SU-DHL-6 (cell line): ENCODE measurements at regions not wholly inside any gene's neighbourhood (a gene's known extent, or its start where the extent isn't known, plus 50 kb on each side); places are given as distances from the start of the nearest gene placed in this dataset.

ENCODE experiments used
- H2AFZ ChIP-seq: fragments of 200-600 bp; sonication (generic); 2 replicates; pipeline ENCODE4 v1.6.1; 2014; ENCODE audit warnings: low read depth, mild to moderate bottlenecking, moderate library complexity, mixed read lengths, antibody characterized with exemption, low read length; ENCODE audit not compliant: severe bottlenecking
- H3F3A ChIP-seq: fragments of 200-600 bp; shearing (Covaris generic); 2 replicates; pipeline ENCODE4 v1.6.0; 2016; ENCODE audit warnings: antibody characterized with exemption, mild to moderate bottlenecking; ENCODE audit not compliant: insufficient read depth
- H3K27ac ChIP-seq: fragments of 200-600 bp; sonication (generic); 2 replicates; pipeline ENCODE4 v1.5.1; 2016; ENCODE audit warnings: low read depth, mild to moderate bottlenecking, low read length, moderate library complexity, mixed read lengths
- H3K27me3 ChIP-seq: fragments of 200-600 bp; sonication (generic), shearing (Covaris generic); 2 replicates; pipeline ENCODE4 v1.6.0; 2014; ENCODE audit warnings: mild to moderate bottlenecking, low read length
- H3K36me3 ChIP-seq: fragments of 200-600 bp; sonication (generic); 2 replicates; pipeline ENCODE4 v1.6.1; 2014; ENCODE audit warnings: mild to moderate bottlenecking, low read length, mixed read lengths
- H3K4me2 ChIP-seq: fragments of 300-600, 200-600 bp; shearing (Covaris generic), sonication (generic); 2 replicates; pipeline ENCODE4 v1.6.0; 2014; ENCODE audit warnings: low read length, low read depth, mild to moderate bottlenecking; ENCODE audit not compliant: poor library complexity, severe bottlenecking
- H3K4me3 ChIP-seq: fragments of 200-600 bp; sonication (generic); 2 replicates; pipeline ENCODE4 v1.5.1; 2014; ENCODE audit warnings: antibody characterized with exemption, low read length, mild to moderate bottlenecking, mixed read lengths; ENCODE audit not compliant: insufficient read depth, poor library complexity, severe bottlenecking
- H3K79me2 ChIP-seq: fragments of 200-600 bp; sonication (generic); 2 replicates; pipeline ENCODE4 v1.6.1; 2014; ENCODE audit warnings: mild to moderate bottlenecking, low read length, moderate library complexity; ENCODE audit not compliant: insufficient read depth
- H3K9ac ChIP-seq: fragments of 200-600 bp; sonication (generic); 2 replicates; pipeline ENCODE4 v1.7.0; 2014; ENCODE audit warnings: mild to moderate bottlenecking, low read length
- H3K9me2 ChIP-seq: fragments of 200-600 bp; sonication (generic); replicated peaks from 2 replicates; pipeline ENCODE4 v1.6.1; 2014; ENCODE audit warnings: low read length; ENCODE audit not compliant: insufficient read depth
- H3K9me3 ChIP-seq: fragments of 200-600 bp; sonication (generic); 2 replicates; pipeline ENCODE4 v1.6.1; 2014; ENCODE audit warnings: low read length, mixed read lengths; ENCODE audit not compliant: insufficient read depth
- H4K20me1 ChIP-seq: fragments of 200-600 bp; sonication (generic); 2 replicates; pipeline ENCODE4 v1.6.1; 2014; ENCODE audit warnings: low read depth, mild to moderate bottlenecking, antibody characterized with exemption, low read length, moderate library complexity, mixed read lengths
- EZH2phosphoT487 ChIP-seq: fragments of 200-600 bp; sonication (generic), shearing (Covaris generic); conservative IDR thresholded peaks from 2 replicates; pipeline ENCODE4 v1.6.1; 2018; ENCODE audit warnings: mild to moderate bottlenecking, antibody characterized with exemption, low read length, moderate library complexity, mixed read lengths
- TF ChIP-seq, protein P1 (sequence below): fragments of 200-600 bp; sonication (generic); IDR thresholded peaks from one replicate; pipeline ENCODE4 v1.5.1; 2017; ENCODE audit warnings: antibody characterized with exemption, mild to moderate bottlenecking, low read length, moderate library complexity; ENCODE audit not compliant: insufficient read depth, poor library complexity, severe bottlenecking

DNA sequence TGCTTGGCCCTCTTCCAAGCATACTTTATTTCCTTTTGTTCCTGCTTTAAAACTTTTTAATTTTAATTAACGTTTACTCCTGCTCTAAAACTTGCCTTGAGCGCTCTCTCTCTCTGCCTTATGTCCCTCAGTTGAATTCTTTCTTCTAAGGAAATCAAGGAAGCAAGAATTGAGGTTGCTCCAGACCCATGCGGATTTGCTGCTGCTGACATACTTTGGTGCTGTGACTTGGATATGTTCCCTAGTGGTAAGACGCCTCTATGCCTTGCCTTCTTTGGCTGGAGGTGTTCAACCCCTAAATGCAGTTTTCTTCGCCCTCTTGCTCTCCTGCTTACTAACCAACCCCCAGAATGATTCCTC, 148.1 kb downstream of the ADSS2 start:
- Histone ChIP-seq H3K36me3 (no peaks in the 10 kb centered on the region), H3K79me2 (no peaks in the 10 kb centered on the region), H2AFZ (no peak overlapping the region), H3K4me2 (no peak overlapping the region), H3F3A (no peaks in the 10 kb centered on the region), H3K9ac (no peak overlapping the region), H3K27me3 (no peaks in the 10 kb centered on the region), H4K20me1 (no peaks in the 10 kb centered on the region), H3K9me2 (no peaks in the 10 kb centered on the region), H3K4me3 (no peak overlapping the region), H3K27ac (no peak overlapping the region), H3K9me3 (no peaks in the 10 kb centered on the region)
- TF ChIP-seq, protein P1, sequence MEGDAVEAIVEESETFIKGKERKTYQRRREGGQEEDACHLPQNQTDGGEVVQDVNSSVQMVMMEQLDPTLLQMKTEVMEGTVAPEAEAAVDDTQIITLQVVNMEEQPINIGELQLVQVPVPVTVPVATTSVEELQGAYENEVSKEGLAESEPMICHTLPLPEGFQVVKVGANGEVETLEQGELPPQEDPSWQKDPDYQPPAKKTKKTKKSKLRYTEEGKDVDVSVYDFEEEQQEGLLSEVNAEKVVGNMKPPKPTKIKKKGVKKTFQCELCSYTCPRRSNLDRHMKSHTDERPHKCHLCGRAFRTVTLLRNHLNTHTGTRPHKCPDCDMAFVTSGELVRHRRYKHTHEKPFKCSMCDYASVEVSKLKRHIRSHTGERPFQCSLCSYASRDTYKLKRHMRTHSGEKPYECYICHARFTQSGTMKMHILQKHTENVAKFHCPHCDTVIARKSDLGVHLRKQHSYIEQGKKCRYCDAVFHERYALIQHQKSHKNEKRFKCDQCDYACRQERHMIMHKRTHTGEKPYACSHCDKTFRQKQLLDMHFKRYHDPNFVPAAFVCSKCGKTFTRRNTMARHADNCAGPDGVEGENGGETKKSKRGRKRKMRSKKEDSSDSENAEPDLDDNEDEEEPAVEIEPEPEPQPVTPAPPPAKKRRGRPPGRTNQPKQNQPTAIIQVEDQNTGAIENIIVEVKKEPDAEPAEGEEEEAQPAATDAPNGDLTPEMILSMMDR = no peak
- TF ChIP-seq EZH2phosphoT487 = no peak

DNA sequence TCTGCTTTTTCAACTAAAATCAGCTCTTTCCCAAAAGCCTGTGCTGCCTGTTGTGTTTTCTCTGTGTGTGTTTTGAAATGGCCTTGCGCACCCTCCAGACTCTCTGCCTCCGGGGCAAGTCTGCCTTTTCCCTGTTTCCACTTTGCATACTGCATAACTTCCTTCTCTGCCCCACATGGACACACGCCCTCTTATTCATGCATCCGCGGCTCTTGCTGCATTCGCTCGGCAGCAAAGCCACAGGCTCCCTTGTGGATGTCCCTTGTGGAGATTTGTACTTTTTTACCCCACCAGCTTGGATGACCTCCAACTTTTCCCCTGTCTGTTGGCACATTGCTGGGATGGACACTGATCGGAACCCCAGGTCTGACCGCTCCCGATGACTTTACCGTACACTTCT, 147.6 kb downstream of the ADSS2 start:
- no peaks in the 10 kb centered on the region for H3K36me3 ChIP-seq
- no peaks in the 10 kb centered on the region for H3K9me3 ChIP-seq
- no peaks in the 10 kb centered on the region for H4K20me1 ChIP-seq
- H3K4me2 ChIP-seq = no peak overlapping the region
- H3K9me2 ChIP-seq = no peaks in the 10 kb centered on the region
- H2AFZ ChIP-seq = no peak overlapping the region
- H3F3A ChIP-seq = no peaks in the 10 kb centered on the region
- H3K27me3 ChIP-seq = no peaks in the 10 kb centered on the region
- H3K4me3 ChIP-seq = no peak overlapping the region
- no peak overlapping the region for H3K9ac ChIP-seq
- TF ChIP-seq, protein P1 = no peak
- no peak for TF ChIP-seq EZH2phosphoT487
- no peak overlapping the region for H3K27ac ChIP-seq
- H3K79me2 ChIP-seq = no peaks in the 10 kb centered on the region

DNA sequence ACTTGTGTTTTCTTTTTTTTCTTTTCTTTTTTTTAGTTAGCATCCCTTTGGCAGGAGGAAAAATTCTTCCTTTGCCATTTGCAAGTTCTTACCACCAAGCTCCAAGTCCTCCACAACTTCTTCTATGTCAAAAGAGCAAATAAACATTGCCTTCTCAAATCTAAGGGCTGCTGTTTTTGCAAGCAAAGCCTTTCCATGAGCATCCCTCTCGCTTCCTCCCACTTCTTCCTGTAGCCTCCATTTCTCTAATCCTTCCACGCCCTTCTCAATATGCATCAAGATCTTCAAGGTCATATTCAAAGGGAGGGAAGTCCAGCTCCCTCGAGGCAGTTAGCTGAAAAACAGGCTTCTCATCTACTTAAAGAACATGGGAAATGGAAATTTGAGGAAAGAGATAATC, 147.1 kb downstream of the ADSS2 start:
- H4K20me1 ChIP-seq = no peaks in the 10 kb centered on the region
- TF ChIP-seq, protein P1 = no peak
- no peak for TF ChIP-seq EZH2phosphoT487
- H3K79me2 ChIP-seq = no peaks in the 10 kb centered on the region
- no peaks in the 10 kb centered on the region for H3K9me3 ChIP-seq
- no peaks in the 10 kb centered on the region for H3F3A ChIP-seq
- no peak overlapping the region for H3K9ac ChIP-seq
- H3K36me3 ChIP-seq = no peaks in the 10 kb centered on the region
- H3K27me3 ChIP-seq = no peaks in the 10 kb centered on the region
- H2AFZ ChIP-seq = no peak overlapping the region
- H3K4me2 ChIP-seq = no peak overlapping the region
- no peak overlapping the region for H3K4me3 ChIP-seq
- H3K9me2 ChIP-seq = no peaks in the 10 kb centered on the region
- no peak overlapping the region for H3K27ac ChIP-seq
